ENCODE measurements at regions not wholly inside any gene's neighbourhood (a gene's known extent, or its start where the extent isn't known, plus 50 kb on each side); places are given as distances from the start of the nearest gene placed in this dataset.
"Not testable (repeated sequence)": the region's sequence is repeated elsewhere in the genome, so short reads cannot be mapped to it uniquely, and the experiment has no call there.

DNA sequence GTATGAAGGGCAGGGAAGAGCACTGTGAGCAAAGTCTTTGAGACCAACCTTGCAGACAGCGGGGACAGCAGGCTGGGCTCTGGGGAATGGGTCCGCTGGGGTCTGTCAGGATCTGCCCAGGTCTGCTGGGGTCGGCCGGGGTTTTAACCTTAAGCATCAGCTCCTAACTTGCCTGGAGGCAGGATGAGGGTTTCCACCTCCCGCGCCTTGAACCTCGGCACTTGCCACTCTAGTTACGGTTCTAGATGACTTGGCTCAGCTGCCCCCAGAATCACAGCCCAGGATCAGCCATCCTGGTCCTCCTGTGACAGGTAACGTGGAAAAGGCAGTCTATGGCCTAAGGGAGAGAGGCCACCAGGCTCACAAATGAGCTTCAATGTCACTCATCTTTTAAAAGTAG is 50.4 kb upstream of the CACUL1 start:
- FAIRE-seq: no peak
- DNase-seq (ENCODE audit: low spot score in 2 of 2): no peak

- DNase-seq (ENCODE audit: low spot score in 2 of 2): no peak
- FAIRE-seq: no peak
Observed at GRCh38 chr10:118807512-118808305, 52.9 kb upstream of the CACUL1 start.

- FAIRE-seq (no peak), DNase-seq (ENCODE audit: low spot score in 2 of 2) (no peak)
Observed at GRCh38 chr10:118808601-118809356, 54.0 kb upstream of the CACUL1 start.

DNA sequence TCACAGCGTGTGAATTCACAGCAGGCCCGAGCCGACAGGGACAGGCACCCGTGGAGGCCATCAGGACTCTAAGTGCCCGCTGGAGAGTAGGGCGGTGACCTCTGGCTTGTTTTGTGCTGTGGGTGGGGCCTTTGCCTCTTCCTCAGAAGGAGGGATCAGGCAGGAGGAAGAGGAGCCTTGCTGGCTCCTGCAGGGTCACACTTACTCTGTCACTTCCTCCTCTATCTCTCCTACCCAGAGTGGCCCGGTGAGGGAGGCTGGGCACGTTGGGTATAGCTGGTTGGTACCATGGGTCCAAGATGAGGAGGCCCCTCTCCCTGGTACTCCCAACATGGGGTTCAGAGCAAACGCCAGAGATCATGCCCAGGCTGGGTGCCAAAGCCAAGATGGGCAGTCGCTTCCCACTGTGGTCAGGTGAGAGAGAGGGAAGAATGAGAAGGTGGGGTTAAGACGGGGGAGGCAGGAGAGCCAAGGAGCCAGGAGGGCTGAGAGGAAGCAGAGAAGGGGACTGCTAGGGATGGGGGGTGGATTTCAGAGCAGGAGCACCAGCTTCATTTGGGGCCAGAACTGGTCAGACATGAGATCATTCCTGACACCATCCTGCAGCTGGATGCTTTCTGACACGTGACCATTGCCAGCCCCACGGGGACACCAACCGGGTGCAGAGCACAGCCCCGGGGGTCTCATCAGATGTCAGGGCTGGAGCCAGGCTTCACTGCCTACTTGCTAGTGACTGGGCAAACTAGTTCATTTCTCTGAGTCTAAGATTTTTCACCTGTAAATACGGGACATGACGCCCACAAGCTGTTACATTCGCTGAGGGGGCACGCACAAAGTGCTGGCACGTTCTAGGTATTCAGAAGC is 54.8 kb upstream of the CACUL1 start:
- FAIRE-seq: no peak
- no peak for DNase-seq (ENCODE audit: low spot score in 2 of 2)

DNA sequence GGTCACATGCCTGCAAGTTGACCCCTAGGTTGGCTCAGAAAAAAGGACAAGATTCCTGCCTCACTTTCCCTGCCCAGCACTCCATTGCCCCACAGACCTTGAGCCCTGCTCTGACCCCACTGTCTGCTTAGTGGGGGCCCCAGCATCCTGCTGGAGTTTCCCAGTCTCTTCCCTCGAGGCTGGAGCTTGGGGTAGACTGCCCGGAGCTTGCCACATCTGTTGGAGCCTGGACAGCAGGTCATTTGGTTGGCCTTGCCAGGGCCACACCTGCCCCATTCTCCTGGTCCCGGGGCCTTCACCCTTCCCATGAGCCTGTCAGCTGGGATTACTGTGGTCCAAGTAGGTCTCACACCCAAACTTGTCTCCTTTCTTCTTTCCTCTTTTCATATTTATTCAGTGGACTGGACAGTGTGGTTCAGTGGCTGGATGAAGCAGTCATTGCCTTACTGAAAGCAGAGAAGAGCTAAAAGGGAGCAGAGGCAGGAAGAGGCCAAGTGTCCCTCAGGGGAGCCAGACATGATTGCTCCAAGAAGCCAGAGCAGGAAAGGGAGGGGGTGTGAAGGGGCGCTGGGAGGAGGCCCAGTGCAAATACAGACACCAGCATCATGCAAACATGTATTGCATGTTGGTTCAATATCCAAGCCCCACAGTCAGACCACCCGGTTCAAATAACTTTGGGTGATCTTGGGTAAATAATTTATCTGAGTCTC is 56.2 kb upstream of the CACUL1 start:
- FAIRE-seq: no peak
- no peak for DNase-seq (ENCODE audit: low spot score in 2 of 2)

DNA sequence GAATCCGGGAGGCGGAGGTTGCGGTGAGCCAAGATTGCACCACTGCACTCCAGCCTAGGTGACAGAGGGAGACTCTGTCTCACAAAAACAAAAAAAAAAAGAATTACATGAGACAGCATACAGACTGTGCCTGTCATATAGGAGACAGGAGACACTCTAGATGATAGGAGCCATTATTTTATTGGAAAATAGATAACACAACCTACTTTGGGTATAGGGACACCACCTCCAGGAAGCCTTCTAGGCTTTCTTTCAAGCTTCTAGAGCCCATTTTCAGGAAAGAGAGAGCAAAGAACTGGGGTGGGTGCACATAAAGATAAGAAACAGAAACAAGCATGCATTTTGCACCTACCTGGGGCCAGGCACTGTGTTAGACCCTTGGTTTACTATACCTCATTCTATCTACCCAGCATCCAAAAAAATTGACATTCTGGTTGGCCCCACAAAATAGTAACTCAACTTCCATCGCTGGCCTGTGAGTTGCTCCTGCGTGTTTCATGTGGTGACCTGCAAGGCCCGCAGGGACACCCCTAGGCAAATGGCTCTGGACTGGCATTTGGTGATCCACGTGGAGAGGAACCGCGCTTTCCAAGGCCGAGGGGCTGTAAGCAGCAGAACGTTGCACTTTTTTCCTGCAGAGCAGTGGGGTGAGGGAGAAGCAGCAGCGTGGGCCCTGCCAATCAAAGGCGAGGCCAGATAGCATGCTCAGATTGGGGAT is 57.1 kb upstream of the CACUL1 start:
- FAIRE-seq: no peak
- no peak for DNase-seq (ENCODE audit: low spot score in 2 of 2)

- DNase-seq (ENCODE audit: low spot score in 2 of 2): peak in 1 of 2 donors; percentile 46
- FAIRE-seq: no peak
Observed at GRCh38 chr10:118812393-118812740, 57.6 kb upstream of the CACUL1 start.

GRCh38 chr10:118813001-118813400 is 58.2 kb upstream of the CACUL1 start:
- not testable (repeated sequence) for DNase-seq (ENCODE audit: low spot score in 2 of 2); FAIRE-seq

DNA sequence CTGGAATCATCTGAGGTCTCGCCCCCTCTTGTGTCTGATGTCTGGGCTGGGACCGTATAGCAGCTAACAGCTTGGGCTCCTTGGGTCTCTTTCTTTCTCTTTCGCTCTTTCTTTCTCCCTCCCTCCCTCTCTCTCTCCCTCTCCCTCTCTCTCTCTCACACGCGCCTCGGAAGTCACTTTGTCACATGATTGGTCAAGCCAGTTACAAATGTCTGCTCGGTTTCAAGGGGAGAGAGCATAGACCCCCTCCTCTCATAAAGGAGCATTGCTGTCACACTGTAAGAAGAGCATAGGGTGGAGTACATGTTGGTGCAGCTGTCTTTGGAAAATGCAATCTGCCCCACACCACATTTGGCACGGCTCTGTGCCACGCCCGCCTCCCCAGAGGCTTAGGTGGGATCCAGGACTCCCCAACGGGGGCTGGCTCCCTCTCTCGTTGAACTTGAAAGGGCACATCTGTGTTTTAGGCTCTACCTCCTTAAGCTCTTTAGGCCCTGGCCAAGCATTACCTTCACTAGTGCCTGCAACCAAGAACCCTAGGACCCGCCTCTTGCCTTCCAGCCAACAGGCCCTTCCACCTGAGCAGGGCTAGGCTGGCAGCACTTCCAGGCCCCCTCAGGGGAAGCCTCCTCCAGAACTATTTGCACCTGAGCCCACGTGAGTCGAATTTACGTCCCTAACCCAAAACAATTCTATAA is 61.9 kb upstream of the CACUL1 start:
- FAIRE-seq (no peak), DNase-seq (ENCODE audit: low spot score in 2 of 2) (no peak)

DNA sequence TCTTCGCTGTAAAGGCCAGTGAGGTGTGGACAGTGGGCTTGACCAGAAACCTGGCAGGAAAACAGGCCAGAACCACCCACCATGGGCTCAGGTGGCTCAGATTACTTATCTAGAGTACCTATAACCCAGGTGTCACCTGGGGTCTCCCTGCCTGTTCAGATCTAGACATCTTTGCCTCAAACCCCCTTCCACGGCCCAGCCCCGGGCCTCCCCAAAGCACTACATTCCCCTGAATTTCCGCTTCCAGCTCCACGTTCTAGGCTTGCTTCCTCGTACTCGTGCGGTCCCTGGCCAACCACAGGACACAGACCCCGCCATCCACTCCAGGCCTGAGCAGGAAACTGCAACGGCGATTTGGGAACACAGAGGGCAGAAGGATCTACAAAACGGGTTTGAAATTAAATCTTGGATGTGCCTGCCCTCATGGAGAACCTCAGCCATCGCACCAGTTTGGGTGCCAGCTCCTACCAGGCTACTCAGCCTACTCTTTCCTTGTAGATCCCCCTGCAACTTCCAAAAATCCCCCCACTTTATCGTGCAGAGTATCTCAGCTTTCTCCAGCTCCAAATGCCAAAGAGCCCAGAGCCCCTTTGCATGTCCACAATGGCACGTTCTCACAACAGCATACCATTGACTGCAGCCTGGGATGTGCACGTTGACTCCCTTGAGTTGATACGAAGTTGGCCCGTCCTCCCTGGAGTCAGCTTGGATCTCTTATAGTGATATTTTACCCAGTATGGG is 62.7 kb upstream of the CACUL1 start:
- FAIRE-seq (no peak), DNase-seq (ENCODE audit: low spot score in 2 of 2) (no peak)

- FAIRE-seq (no peak), DNase-seq (ENCODE audit: low spot score in 2 of 2) (no peak)
Observed at GRCh38 chr10:118818621-118819221, 64.0 kb upstream of the CACUL1 start.

- FAIRE-seq (no peak), DNase-seq (ENCODE audit: low spot score in 2 of 2) (no peak)
Observed at GRCh38 chr10:118820326-118821116, 65.8 kb upstream of the CACUL1 start.

DNA sequence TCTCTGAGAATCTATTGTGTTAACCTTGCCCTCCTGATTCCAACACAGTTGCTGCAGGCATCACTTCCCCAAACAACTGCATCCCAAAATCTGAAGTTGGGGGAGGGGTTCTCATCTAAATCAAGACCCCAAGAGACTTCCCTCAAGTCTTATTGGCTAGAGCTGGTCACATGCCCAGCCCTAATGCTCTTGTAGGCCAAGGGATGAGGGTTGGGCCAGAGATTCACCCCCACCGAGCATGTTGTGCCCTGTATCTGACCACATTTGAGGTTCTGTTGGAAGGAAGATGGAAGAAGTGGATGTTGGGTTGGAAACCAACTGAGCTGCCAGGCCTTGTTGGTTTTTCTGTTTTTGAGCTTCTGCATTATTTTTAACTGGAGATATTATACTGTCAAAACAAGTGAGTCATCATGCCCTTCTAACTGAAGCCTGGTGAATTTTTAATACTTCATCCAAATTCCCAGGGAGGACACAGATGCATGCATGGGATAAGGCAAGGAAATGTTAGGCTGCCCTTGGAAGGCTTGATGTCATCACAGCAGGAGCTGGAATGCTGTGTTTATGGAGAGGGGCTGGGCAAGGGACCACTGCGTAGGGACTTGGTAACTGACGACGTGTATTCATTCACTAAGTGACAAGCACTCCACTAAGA is 68.6 kb upstream of the CACUL1 start:
- FAIRE-seq (no peak), DNase-seq (ENCODE audit: low spot score in 2 of 2) (no peak)

DNA sequence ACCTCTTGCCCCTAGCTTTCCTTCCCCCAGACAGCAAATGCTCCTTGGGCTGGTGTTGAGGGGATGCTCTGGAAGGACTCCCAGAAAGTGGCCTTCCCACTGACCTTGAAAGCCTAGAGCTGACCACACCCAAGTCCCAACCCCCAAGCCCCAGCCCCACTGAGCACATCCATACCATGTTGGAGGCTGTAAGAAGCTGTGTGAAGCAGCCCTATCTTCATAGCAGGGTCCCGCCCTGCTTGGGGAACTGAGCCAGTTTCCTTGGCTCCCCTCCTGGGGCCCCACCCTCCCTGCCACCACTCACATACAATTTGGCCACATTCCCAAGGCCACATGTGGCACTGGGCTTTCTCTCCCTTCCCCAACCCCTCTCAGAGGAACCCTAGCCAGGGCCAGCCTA is 72.3 kb upstream of the CACUL1 start:
- FAIRE-seq: no peak
- no peak for DNase-seq (ENCODE audit: low spot score in 2 of 2)

DNA sequence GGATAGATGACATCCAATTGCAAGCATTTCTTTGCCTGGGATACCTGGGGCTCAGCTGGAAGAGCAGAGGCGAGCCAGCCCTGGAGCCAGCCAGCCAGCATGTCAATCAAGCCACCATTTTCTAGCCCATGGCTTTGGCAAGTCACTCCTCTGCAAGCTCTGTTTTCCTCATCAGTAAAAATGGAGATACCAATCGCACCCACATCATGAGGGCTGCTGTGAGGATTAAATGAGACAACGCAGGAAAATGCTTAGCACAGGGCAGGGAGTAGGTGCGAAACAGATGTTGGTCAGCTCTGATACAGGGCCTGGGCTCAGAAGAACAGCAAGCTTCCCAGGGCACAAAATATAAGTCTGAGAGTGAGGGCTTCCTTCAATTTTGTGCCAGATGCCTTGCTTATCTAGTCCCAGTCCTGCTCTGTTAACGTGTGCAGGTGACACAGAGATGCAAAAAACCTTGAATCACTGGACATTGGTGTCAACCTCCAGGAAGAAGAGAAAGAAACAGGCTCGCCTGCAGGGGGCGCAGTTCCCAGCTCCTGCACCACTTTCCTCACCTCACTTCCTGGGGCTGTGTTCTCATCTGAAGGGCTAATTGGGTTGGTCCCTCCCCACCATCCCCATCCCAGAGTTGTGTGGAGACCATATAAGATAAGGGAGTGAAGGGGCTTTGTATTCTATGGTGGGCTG is 72.8 kb upstream of the CACUL1 start:
- FAIRE-seq (no peak), DNase-seq (ENCODE audit: low spot score in 2 of 2) (no peak)

DNA sequence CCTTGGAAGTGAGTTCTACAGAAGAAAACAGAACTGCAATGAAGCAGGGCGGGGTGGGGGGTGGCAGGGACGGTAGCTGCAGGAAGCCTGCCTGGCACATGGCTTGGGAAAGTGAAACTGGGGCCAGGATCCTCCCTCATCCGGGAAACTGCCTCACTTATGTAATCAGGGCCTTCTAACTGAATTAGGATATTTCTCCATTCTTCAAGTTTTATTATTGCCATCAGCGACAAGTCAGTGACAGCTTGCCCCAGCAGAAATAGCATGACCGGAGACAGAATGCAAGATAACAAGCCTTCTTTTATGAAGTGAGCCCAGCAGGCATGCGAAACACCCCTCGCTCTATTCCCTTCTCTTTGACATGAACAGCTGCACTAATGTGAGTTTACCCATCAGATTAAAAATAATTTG is 77.5 kb upstream of the CACUL1 start:
- DNase-seq (ENCODE audit: low spot score in 2 of 2): peak; percentile 22 to 35
- no peak for FAIRE-seq

All from frontal cortex (tissue), 3 donors.